GM18499 (cell line): ENCODE measurements at regions not wholly inside any gene's neighbourhood (a gene's known extent, or its start where the extent isn't known, plus 50 kb on each side); places are given as distances from the start of the nearest gene placed in this dataset.

Source experiments
- ATAC-seq: cut with Tn5 transposase; IDR thresholded peaks from one replicate; pipeline ENCODE4 v1.9.1; 2021; ENCODE audit warnings: moderate number of reproducible peaks; ENCODE audit not compliant: insufficient read depth, unreplicated experiment

DNA sequence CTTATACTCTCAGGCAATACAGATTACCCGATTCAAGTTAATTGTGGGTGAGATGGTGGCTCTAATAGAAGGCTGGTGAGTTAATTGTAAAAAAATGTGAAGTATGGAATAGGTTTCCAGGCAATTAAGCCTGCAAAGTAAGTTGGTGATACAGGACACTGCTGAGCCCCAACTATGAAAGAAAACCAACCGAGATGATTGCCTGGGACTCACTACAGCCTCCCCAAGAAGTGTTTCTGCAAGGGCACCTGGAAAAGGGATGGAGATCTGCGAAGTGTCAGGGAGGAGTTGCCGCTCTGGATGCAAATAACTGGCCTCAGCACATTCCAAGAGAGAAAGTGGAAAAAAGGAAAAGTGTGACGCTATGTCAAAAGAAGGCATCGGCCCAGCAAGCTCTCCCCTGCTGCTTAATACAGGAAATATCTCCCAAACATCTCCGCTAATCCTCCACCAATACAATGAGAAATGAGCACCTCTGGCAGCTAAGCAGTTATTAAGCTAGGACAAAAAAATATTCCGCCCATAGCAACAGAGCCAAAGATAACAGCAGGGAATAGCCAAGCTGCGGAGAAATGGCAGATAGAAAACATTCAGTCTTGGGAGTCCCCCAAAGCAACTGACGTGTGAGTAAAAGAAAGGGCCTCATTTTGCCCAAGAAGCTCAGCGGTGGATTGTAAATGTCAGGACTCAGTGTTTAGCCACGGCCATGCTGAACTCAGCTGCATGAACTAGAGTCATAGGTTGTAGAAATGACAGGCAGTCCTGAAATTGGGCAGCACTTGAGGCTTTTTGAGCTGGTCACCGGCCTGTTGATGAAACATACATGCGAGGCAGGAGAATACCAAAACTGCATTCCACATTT, 133.7 kb downstream of the SNX19 start:
- no peak for ATAC-seq

DNA sequence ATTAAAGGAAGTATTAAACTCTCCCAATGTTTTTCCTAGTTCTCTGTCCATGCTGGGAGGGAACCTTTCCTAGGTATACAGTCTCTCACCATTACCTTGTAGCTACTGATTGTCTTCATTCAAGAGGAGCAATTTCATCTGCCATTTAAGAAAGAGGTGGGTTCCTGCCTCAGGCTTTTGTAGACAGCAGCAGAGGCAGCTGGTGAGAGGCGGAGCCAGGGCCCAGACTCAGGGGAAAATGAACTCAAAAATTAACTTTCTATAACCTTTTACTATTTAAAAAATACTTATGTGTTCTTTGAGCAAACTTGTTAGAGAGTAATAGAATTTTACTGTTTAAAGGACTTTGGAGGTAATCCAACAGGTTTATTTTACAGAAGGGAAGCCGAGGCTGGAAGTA, 133.0 kb downstream of the SNX19 start:
- no peak for ATAC-seq

GRCh38 chr11:130785380-130786116, 130.7 kb downstream of the SNX19 start:
- no peak for ATAC-seq

GRCh38 chr11:130786586-130786985, 129.7 kb downstream of the SNX19 start:
- ATAC-seq = no peak

GRCh38 chr11:130787092-130787616, 129.1 kb downstream of the SNX19 start:
- no peak for ATAC-seq

- ATAC-seq = no peak
Measured at GRCh38 chr11:130787973-130788570, 128.2 kb downstream of the SNX19 start.

GRCh38 chr11:130789056-130789640, 127.1 kb downstream of the SNX19 start:
- no peak for ATAC-seq

GRCh38 chr11:130790689-130791088, 125.6 kb downstream of the SNX19 start:
- no peak for ATAC-seq

DNA sequence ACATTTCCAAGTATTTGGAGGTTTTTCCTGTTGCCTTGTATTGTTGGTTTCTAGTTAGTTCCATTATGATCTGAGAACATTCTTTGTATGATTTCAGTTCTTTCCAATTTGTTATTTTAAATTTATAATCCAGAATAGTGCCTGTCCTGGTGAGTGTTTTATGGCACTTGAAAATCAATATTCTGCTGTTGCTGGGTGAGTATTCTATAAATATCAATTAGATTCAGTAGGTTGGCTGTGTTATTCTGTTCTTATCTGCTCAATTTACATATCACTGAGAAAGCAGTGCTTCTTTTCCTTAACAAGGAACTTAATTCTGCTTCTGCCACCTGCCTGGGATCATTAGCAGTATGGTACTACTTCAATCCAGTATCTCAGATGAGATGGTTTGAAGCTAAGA, 123.5 kb downstream of the SNX19 start:
- ATAC-seq = no peak

DNA sequence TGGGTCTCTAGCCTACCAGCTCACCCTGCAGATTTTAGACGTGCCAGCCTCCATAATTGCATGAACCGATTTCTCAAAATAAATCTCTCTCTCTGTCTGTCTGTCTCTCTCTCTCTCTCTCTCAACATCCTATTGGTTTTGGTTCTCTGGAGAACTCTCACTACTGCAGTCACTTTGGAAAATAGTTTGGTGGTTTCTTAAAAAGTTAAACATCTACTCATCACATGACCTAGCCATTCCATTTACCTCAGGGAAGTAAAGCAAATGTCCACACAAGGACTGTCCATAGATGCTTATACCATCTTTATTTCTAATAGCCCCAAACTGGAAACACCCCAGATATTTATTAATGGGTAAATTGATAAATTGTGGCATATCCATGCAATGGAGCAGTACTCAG, 119.5 kb downstream of the SNX19 start:
- no peak for ATAC-seq

GRCh38 chr11:130798280-130798679, 118.0 kb downstream of the SNX19 start:
- no peak for ATAC-seq

DNA sequence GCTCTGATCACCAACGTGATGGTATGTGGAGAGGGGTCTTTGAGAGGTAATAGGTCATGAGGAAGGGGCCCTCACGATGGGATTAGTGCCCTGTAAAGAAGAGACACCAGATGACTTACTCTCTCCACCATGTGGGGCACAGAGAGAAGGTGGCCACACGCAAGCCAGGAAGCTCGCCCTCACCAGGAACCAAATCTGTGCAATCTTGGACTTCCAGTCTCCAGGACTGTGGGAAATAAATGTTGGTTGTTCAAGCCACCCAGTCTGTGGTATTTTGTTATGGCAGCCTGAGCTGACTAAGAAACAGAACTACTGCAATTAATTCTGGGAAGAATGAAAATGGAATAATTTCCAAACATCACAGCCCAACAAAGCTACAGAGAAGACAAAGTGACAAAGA, 117.5 kb downstream of the SNX19 start:
- no peak for ATAC-seq

DNA sequence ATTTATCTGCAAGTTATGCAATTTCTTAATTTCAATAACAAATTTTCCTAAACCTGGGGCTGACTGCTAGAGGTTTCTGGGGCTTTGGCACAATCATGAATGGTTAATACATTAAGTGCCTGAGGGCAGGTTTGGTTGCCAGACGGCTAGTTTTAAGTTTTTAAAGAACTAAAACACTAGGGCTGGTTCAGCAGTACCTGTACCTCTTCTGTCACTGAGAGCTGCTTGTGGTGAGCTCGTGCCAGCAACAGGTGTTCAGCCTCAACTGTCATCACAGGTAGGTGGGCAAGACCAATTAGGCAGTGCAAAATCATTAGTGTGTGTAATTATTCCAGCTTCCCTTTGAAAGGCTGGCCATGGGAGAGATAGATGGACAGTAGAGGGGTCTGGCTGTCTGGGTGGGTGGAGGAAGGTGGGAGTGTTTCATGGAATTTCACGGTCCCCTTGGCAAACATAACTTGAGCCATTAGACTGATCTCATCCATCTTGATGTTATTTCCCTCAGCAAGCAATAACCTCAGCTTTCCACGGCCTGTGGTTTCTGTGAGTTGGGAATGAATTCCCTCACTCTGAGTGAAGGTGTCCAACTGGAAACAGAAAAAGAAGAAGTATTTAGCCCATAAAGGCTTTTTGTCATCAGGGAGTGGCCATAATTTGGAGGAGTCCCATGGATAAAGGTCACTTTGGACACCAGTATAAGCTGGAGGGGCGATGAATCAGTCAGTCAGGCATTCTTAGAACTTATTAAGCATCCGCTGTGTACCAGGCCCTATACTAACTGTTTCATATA, 114.8 kb downstream of the SNX19 start:
- no peak for ATAC-seq

DNA sequence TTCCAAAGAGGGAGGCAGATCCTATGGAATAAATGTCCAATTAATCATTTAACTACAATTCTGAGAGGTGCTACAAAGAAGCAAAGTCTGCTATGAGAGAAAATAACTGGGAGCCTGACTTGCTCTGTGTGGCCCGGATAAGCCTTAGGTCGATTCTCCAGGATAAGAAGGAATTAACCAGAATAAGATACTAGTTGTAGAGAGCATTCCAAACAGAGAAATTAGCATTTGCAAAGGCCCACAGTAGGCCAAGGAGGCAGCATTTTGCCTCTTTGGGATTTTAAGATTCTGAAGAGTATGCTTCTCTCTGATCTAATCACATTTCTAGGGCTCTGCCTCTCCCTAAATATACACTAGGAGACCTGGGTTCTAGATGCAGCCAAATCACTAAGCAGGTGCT, 113.7 kb downstream of the SNX19 start:
- no peak for ATAC-seq

GRCh38 chr11:130804306-130805076, 111.8 kb downstream of the SNX19 start:
- ATAC-seq = no peak

DNA sequence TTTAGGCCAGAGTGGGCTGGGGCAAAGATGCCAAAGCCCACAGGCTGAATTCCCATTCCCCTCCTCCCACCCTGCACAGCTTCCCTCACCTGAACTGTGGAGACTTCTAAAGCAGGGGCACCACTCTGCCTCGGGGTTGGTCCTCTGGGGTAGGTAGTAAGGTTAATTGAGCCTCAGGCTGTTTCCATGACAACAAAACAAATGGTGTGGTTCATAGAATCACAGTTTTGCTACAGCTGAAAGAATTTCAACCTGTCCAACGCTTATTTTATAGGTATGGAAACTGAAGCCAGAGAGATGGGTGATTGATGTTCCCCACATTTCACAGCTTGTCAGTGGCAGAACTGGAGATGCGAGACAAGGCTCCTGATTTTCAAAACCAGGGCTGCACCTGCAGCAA, 109.5 kb downstream of the SNX19 start:
- ATAC-seq = no peak

DNA sequence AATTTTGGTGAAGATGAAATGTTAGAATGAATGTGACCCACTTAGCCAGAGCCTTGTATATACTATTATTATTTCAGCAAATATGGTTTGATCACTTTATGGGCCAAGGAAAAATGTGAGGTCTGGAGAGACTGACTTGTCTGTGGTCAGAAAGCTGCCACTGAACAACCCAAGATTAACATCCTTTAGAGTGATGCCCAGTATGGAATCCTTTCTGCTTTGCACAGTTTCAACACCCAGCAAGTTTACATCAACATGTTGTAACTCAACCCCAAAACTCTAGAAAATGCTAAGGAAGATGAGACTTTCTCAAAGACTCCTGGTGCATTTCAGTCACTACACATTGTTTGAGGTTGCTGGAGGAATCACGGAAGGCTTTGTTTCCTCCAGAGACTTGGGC, 107.7 kb downstream of the SNX19 start:
- ATAC-seq = no peak

DNA sequence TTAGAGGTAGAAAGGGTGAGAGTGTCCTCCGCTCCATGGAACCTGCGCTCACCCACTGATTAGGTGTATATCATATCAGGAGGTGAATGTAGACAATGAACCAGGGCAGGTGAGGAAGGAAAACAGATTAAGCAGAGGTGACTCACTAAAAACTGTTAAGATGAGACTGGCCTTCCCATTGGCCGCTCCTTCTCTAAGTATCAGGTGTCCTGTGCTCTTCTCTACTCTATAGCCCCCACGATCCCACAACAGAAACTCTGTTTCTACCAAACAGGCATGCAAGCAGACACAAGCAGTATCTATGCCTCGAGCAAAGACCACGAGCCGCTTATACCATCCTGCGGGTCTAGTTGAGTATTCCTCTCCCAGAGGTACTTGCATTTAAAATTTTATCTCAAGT, 103.1 kb downstream of the SNX19 start:
- no peak for ATAC-seq

DNA sequence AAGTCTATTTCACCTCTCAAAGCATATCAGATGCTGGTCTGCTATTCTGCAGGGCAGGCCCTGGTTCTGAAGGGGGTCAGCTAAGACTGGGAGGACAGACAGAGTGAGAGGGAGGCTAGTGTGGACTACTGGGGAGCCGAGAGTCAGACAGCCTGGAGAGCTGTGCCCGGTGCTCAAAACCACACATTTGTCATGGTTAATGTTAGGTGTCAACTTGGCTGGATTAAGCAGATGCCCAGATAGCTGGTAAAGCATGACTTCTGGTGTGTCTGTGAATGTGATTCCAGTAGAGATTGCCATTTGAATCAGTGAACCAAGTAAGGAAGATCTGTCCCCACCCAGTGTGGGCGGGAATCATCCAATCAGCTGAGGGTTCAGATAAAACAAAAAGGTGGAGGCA, 102.6 kb downstream of the SNX19 start:
- ATAC-seq = no peak
